ENCODE measurements at regions not wholly inside any gene's neighbourhood (a gene's known extent, or its start where the extent isn't known, plus 50 kb on each side); places are given as distances from the start of the nearest gene placed in this dataset.

GRCh38 chr13:68293631-68294030 lies 1063.5 kb upstream of the PCDH9 start:
- DNase-seq (ENCODE audit: low spot score) = no peak

- no peak for DNase-seq (ENCODE audit: low spot score)
Measured at GRCh38 chr13:68292601-68293000, 1062.5 kb upstream of the PCDH9 start.

GRCh38 chr13:68291595-68291994 lies 1061.5 kb upstream of the PCDH9 start:
- DNase-seq (ENCODE audit: low spot score) = no peak

GRCh38 chr13:68275758-68276157 lies 1045.6 kb upstream of the PCDH9 start:
- no peak for DNase-seq (ENCODE audit: low spot score)

GRCh38 chr13:68272652-68273051 lies 1042.5 kb upstream of the PCDH9 start:
- DNase-seq (ENCODE audit: low spot score) = no peak

GRCh38 chr13:68264692-68265091 lies 1034.6 kb upstream of the PCDH9 start:
- DNase-seq (ENCODE audit: low spot score) = no peak

- DNase-seq (ENCODE audit: low spot score) = no peak
Measured at GRCh38 chr13:68261105-68261504, 1031.0 kb upstream of the PCDH9 start.

- no peak for DNase-seq (ENCODE audit: low spot score)
Measured at GRCh38 chr13:68257111-68257842, 1027.1 kb upstream of the PCDH9 start.

GRCh38 chr13:68254151-68254550 lies 1024.0 kb upstream of the PCDH9 start:
- no peak for DNase-seq (ENCODE audit: low spot score)

- DNase-seq (ENCODE audit: low spot score) = no peak
Measured at GRCh38 chr13:68234274-68234673, 1004.1 kb upstream of the PCDH9 start.

- no peak for DNase-seq (ENCODE audit: low spot score)
Measured at GRCh38 chr13:68232351-68233130, 1002.4 kb upstream of the PCDH9 start.

GRCh38 chr13:68214691-68215415 lies 984.7 kb upstream of the PCDH9 start:
- no peak for DNase-seq (ENCODE audit: low spot score)

- no peak for DNase-seq (ENCODE audit: low spot score)
Measured at GRCh38 chr13:68199271-68199670, 969.1 kb upstream of the PCDH9 start.

GRCh38 chr13:68190818-68191217 lies 960.7 kb upstream of the PCDH9 start:
- no peak for DNase-seq (ENCODE audit: low spot score)

- DNase-seq (ENCODE audit: low spot score) = no peak
Measured at GRCh38 chr13:68185444-68186141, 955.5 kb upstream of the PCDH9 start.

GRCh38 chr13:68176475-68176874 lies 946.3 kb upstream of the PCDH9 start:
- DNase-seq (ENCODE audit: low spot score) = peak; percentile 6

GRCh38 chr13:68174893-68175292 lies 944.8 kb upstream of the PCDH9 start:
- no peak for DNase-seq (ENCODE audit: low spot score)

GRCh38 chr13:68173111-68173510 lies 943.0 kb upstream of the PCDH9 start:
- DNase-seq (ENCODE audit: low spot score) = no peak

- no peak for DNase-seq (ENCODE audit: low spot score)
Measured at GRCh38 chr13:68170961-68171360, 940.8 kb upstream of the PCDH9 start.

GRCh38 chr13:68168448-68168847 lies 938.3 kb upstream of the PCDH9 start:
- no peak for DNase-seq (ENCODE audit: low spot score)

GRCh38 chr13:68160466-68160865 lies 930.3 kb upstream of the PCDH9 start:
- DNase-seq (ENCODE audit: low spot score) = no peak

- no peak for DNase-seq (ENCODE audit: low spot score)
Measured at GRCh38 chr13:68152414-68152813, 922.3 kb upstream of the PCDH9 start.
